Neural progenitor cell (in vitro differentiated cells): ENCODE measurements at regions not wholly inside any gene's neighbourhood (a gene's known extent, or its start where the extent isn't known, plus 50 kb on each side); places are given as distances from the start of the nearest gene placed in this dataset.
"Not testable (repeated sequence)": the region's sequence is repeated elsewhere in the genome, so short reads cannot be mapped to it uniquely, and the experiment has no call there.

ENCODE experiments used
- DNase-seq: peaks from one replicate; pipeline ENCODE4 v3.0.0-alpha.2; 2016; ENCODE audit warnings: low spot score
- H2AFZ ChIP-seq: fragments of 200-600 bp; sonication (generic); replicated peaks from 2 replicates; pipeline ENCODE4 v1.6.1; 2016; ENCODE audit warnings: antibody characterized with exemption
- H3F3A ChIP-seq: fragments of 200-600 bp; sonication (generic); 2 replicates; pipeline ENCODE4 v1.6.1; 2016; ENCODE audit warnings: antibody characterized with exemption, low read depth
- H3K27ac ChIP-seq: fragments of 200-600 bp; sonication (generic); 2 replicates; pipeline ENCODE4 v1.5.1; 2016; ENCODE audit warnings: mild to moderate bottlenecking
- H3K27me3 ChIP-seq: fragments of 200-600 bp; sonication (generic); 2 replicates; pipeline ENCODE4 v1.6.1; 2016; ENCODE audit warnings: mild to moderate bottlenecking, moderate library complexity
- H3K36me3 ChIP-seq: fragments of 200-600 bp; sonication (generic); 2 replicates; pipeline ENCODE4 v1.5.1; 2016
- H3K4me1 ChIP-seq: fragments of 200-600 bp; sonication (generic); 2 replicates; pipeline ENCODE4 v1.6.1; 2016; ENCODE audit warnings: mixed run types
- H3K4me2 ChIP-seq: fragments of 200-600 bp; sonication (generic); 2 replicates; pipeline ENCODE4 v1.6.1; 2016
- H3K4me3 ChIP-seq: fragments of 200-600 bp; sonication (generic); 2 replicates; pipeline ENCODE4 v1.5.1; 2016
- H3K79me2 ChIP-seq: fragments of 200-600 bp; sonication (generic); 2 replicates; pipeline ENCODE4 v1.6.1; 2016; ENCODE audit warnings: low read depth
- H3K9ac ChIP-seq: fragments of 200-600 bp; sonication (generic); 2 replicates; pipeline ENCODE4 v1.6.1; 2016
- H3K9me3 ChIP-seq: fragments of 200-600 bp; sonication (generic); 2 replicates; pipeline ENCODE4 v1.5.1; 2016; ENCODE audit warnings: low read depth
- H4K20me1 ChIP-seq: fragments of 200-600 bp; sonication (generic); 2 replicates; pipeline ENCODE4 v1.6.1; 2016; ENCODE audit warnings: low read depth
- H3K27ac Mint-ChIP-seq: 3 replicates; pipeline ENCODE4 v1.8.0; 2021; ENCODE audit warnings: mixed read lengths
- H3K27me3 Mint-ChIP-seq: 2 replicates; pipeline ENCODE4 v1.8.0; 2022; ENCODE audit warnings: low read depth, mild to moderate bottlenecking, inconsistent platforms, moderate library complexity, mixed read lengths; ENCODE audit not compliant: insufficient read depth
- H3K36me3 Mint-ChIP-seq: 3 replicates; pipeline ENCODE4 v1.8.0; 2021; ENCODE audit warnings: mixed read lengths
- H3K4me1 Mint-ChIP-seq: 3 replicates; pipeline ENCODE4 v1.8.0; 2021; ENCODE audit warnings: mixed read lengths
- H3K4me3 Mint-ChIP-seq: 3 replicates; pipeline ENCODE4 v1.8.0; 2021; ENCODE audit warnings: mild to moderate bottlenecking, moderate library complexity, mixed read lengths
- H3K9me3 Mint-ChIP-seq: 3 replicates; pipeline ENCODE4 v1.8.0; 2020; ENCODE audit warnings: mixed read lengths
- EZH2 ChIP-seq: fragments of 200-600 bp; sonication (generic); IDR thresholded peaks from 2 replicates; pipeline ENCODE4 v1.6.1; 2017; ENCODE audit warnings: antibody characterized with exemption, mild to moderate bottlenecking, moderate library complexity
- EZH2phosphoT487 ChIP-seq: fragments of 200-600 bp; sonication (generic); IDR thresholded peaks from 2 replicates; pipeline ENCODE4 v1.6.1; 2017; ENCODE audit warnings: antibody characterized with exemption
- TF ChIP-seq, protein P1 (sequence below): fragments of 200-600 bp; sonication (generic); IDR thresholded peaks from 2 replicates; pipeline ENCODE4 v1.5.1; 2017; ENCODE audit warnings: antibody characterized with exemption, mild to moderate bottlenecking

DNA sequence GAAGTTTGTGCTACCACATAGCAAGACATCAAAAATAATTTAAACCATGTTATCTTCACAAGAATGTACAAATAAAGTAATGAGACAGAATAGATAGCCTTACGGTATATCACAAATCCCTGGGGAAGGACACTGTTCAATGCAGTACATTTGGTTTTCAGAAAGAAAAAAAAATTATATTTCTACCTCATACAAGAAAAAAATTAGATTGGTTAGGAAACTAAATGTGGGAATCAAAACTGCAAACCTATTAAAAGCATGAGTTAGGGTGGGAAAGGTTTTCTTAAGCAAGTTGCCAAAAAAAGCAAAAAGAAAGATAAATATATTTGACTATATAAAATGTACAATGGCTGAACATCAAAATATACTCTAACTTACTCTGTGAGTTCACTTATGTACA is 201.9 kb upstream of the NREP start:
- H3K9ac ChIP-seq, result no peak overlapping the region
- TF ChIP-seq EZH2 (no peak), EZH2phosphoT487 (no peak)
- TF ChIP-seq, protein P1, sequence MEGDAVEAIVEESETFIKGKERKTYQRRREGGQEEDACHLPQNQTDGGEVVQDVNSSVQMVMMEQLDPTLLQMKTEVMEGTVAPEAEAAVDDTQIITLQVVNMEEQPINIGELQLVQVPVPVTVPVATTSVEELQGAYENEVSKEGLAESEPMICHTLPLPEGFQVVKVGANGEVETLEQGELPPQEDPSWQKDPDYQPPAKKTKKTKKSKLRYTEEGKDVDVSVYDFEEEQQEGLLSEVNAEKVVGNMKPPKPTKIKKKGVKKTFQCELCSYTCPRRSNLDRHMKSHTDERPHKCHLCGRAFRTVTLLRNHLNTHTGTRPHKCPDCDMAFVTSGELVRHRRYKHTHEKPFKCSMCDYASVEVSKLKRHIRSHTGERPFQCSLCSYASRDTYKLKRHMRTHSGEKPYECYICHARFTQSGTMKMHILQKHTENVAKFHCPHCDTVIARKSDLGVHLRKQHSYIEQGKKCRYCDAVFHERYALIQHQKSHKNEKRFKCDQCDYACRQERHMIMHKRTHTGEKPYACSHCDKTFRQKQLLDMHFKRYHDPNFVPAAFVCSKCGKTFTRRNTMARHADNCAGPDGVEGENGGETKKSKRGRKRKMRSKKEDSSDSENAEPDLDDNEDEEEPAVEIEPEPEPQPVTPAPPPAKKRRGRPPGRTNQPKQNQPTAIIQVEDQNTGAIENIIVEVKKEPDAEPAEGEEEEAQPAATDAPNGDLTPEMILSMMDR, result no peak
- H3K4me3 ChIP-seq, result no peak overlapping the region
- H3K4me2 ChIP-seq, result no peak overlapping the region
- no peaks in the 10 kb centered on the region for H3K79me2 ChIP-seq
- Mint-ChIP-seq H3K36me3 (no peaks in the 10 kb centered on the region), H3K27ac (no peak overlapping the region), H3K27me3 (no peaks in the 10 kb centered on the region), H3K9me3 (no peaks in the 10 kb centered on the region), H3K4me3 (no peak overlapping the region), H3K4me1 (no peaks in the 10 kb centered on the region)
- no peaks in the 10 kb centered on the region for H3K36me3 ChIP-seq
- no peaks in the 10 kb centered on the region for H4K20me1 ChIP-seq
- H3K4me1 ChIP-seq, result no peaks in the 10 kb centered on the region
- H3F3A ChIP-seq, result no peaks in the 10 kb centered on the region
- H2AFZ ChIP-seq, result no peak overlapping the region
- H3K27ac ChIP-seq, result no peak overlapping the region
- no peak for DNase-seq
- H3K27me3 ChIP-seq, result no peaks in the 10 kb centered on the region
- H3K9me3 ChIP-seq, result no peaks in the 10 kb centered on the region

DNA sequence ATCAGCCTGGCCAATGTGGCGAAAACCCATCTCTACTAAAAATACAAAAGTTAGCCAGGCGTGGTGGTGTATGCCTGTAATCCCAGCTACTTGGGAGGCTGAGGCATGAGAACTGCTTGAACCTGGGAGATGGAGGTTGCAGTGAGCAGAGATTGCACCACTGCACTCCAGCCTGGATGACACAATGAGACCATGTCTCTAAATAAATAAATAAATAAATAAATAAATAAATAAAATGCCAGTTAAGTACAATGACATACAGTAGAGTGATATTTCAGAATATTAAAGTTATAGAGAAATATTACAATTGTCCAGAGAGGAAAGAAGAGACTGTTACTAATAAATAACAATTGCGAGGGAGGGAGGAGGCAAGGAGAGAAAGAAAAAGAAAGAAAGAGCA is 199.8 kb upstream of the NREP start:
- DNase-seq, H3K9ac ChIP-seq, H3K4me1 Mint-ChIP-seq, H3K9me3 Mint-ChIP-seq, H3K27me3 Mint-ChIP-seq, H3K4me3 ChIP-seq, H3K4me1 ChIP-seq, H3K9me3 ChIP-seq, H2AFZ ChIP-seq, H3K4me2 ChIP-seq, H3K4me3 Mint-ChIP-seq, H3K27ac Mint-ChIP-seq, H3K27ac ChIP-seq, H3K27me3 ChIP-seq, H3F3A ChIP-seq, H3K36me3 Mint-ChIP-seq, H3K79me2 ChIP-seq, H4K20me1 ChIP-seq, H3K36me3 ChIP-seq: not testable (repeated sequence)

DNA sequence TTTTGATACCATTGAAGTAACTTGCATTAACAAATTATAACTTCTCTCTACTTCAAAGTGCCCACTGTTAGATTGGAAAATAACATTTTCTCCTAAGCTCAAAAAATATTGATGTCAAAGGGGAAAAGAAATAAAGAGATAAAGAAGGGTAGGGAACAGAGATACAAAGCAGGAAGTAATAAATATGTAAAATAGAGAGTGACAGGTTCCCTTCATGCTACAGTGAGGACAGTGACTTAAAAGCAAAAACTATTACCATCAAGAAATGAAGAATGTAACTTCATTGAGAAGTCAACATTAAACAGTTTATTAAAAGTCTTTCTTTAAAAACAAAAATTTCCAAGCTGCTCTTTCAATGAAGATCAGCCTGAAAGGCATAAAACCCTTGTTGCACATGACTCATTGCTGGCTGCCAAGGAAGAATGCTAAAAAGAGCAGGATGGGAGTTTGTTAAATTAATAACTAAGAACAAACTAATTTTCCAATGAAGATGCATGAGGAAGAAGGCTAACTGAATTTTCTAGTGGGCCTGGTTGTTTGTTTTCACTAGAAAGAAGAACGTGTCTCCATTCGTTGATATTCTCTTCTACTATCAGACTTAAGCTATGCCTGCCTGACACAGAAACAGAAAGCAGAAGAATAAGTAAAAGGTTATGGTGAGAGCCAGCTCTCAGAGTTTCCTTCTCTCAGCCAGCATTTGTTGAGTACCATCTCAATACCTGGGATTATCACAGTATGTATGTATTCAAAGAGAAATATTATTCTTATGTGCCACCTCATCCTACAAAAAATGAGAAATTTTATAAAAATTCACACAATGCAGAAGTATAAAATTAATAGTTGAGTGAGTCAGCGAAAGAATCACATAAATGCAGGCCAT is 197.8 kb upstream of the NREP start:
- no peaks in the 10 kb centered on the region for H3K79me2 ChIP-seq
- no peak overlapping the region for H3K27ac Mint-ChIP-seq
- no peaks in the 10 kb centered on the region for H3F3A ChIP-seq
- H3K36me3 ChIP-seq, result no peaks in the 10 kb centered on the region
- no peak overlapping the region for H2AFZ ChIP-seq
- no peaks in the 10 kb centered on the region for H3K9me3 Mint-ChIP-seq
- H3K4me3 ChIP-seq, result no peak overlapping the region
- H3K4me3 Mint-ChIP-seq, result no peak overlapping the region
- no peaks in the 10 kb centered on the region for H3K36me3 Mint-ChIP-seq
- no peak overlapping the region for H3K9ac ChIP-seq
- H4K20me1 ChIP-seq, result no peaks in the 10 kb centered on the region
- H3K27me3 ChIP-seq, result no peaks in the 10 kb centered on the region
- H3K4me1 Mint-ChIP-seq, result no peaks in the 10 kb centered on the region
- no peak for DNase-seq
- no peak overlapping the region for H3K4me2 ChIP-seq
- H3K27me3 Mint-ChIP-seq, result no peaks in the 10 kb centered on the region
- H3K27ac ChIP-seq, result no peak overlapping the region
- H3K9me3 ChIP-seq, result no peaks in the 10 kb centered on the region
- no peaks in the 10 kb centered on the region for H3K4me1 ChIP-seq
- TF ChIP-seq EZH2phosphoT487 (no peak), EZH2 (no peak)
- TF ChIP-seq, protein P1, result no peak

GRCh38 chr5:111953351-111954127 is 196.5 kb upstream of the NREP start:
- H3K4me2 ChIP-seq, result no peak overlapping the region
- H3K4me1 ChIP-seq, result no peaks in the 10 kb centered on the region
- Mint-ChIP-seq H3K27me3 (no peaks in the 10 kb centered on the region), H3K36me3 (no peaks in the 10 kb centered on the region), H3K4me1 (no peaks in the 10 kb centered on the region), H3K4me3 (no peak overlapping the region), H3K9me3 (no peaks in the 10 kb centered on the region), H3K27ac (no peak overlapping the region)
- H3K36me3 ChIP-seq, result no peaks in the 10 kb centered on the region
- TF ChIP-seq EZH2 (no peak), EZH2phosphoT487 (no peak)
- TF ChIP-seq, protein P1, result no peak
- no peaks in the 10 kb centered on the region for H3K79me2 ChIP-seq
- H4K20me1 ChIP-seq, result no peaks in the 10 kb centered on the region
- H3F3A ChIP-seq, result no peaks in the 10 kb centered on the region
- H2AFZ ChIP-seq, result no peak overlapping the region
- no peak overlapping the region for H3K9ac ChIP-seq
- H3K27ac ChIP-seq, result no peak overlapping the region
- no peaks in the 10 kb centered on the region for H3K27me3 ChIP-seq
- no peak overlapping the region for H3K4me3 ChIP-seq
- DNase-seq, result no peak
- H3K9me3 ChIP-seq, result no peaks in the 10 kb centered on the region
